B cell (primary cell): ENCODE measurements at regions not wholly inside any gene's neighbourhood (a gene's known extent, or its start where the extent isn't known, plus 50 kb on each side); places are given as distances from the start of the nearest gene placed in this dataset.

Experiments used
- EZH2 ChIP-seq: IDR thresholded peaks from 2 replicates; pipeline ENCODE4 v1.6.1; 2012; ENCODE audit warnings: borderline replicate concordance, low read depth, mild to moderate bottlenecking, moderate library complexity, low read length; ENCODE audit not compliant: insufficient read depth, poor library complexity, severe bottlenecking
- TF ChIP-seq, protein P1 (sequence below): fragments of 200-600 bp; IDR thresholded peaks from one replicate; pipeline ENCODE4 v1.8.0; 2022; ENCODE audit warnings: antibody characterized with exemption, mild to moderate bottlenecking

DNA sequence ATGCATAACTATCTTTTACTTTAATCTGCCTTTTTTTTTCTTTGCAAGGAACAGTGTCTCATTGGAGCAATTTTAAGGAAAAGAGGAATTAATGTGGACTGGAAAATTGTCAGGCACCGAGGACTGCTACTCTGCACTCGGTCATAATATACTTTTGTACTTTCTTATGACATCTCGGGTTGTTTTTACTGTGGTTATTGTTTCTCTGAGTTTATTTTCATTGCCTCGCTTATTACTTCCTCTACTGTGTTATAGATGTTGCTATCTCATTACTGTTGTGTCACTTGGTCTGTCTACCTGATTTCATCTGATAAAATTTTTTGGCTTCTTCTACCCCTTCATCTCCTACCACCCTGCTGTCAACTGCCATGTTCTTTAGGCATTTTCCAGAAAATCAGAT lies 213.5 kb upstream of the POU1F1 start:
- TF ChIP-seq, protein P1, sequence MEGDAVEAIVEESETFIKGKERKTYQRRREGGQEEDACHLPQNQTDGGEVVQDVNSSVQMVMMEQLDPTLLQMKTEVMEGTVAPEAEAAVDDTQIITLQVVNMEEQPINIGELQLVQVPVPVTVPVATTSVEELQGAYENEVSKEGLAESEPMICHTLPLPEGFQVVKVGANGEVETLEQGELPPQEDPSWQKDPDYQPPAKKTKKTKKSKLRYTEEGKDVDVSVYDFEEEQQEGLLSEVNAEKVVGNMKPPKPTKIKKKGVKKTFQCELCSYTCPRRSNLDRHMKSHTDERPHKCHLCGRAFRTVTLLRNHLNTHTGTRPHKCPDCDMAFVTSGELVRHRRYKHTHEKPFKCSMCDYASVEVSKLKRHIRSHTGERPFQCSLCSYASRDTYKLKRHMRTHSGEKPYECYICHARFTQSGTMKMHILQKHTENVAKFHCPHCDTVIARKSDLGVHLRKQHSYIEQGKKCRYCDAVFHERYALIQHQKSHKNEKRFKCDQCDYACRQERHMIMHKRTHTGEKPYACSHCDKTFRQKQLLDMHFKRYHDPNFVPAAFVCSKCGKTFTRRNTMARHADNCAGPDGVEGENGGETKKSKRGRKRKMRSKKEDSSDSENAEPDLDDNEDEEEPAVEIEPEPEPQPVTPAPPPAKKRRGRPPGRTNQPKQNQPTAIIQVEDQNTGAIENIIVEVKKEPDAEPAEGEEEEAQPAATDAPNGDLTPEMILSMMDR: no peak
- no peak for TF ChIP-seq EZH2
